Heart left ventricle (tissue), 13 donors: ENCODE measurements at regions not wholly inside any gene's neighbourhood (a gene's known extent, or its start where the extent isn't known, plus 50 kb on each side); places are given as distances from the start of the nearest gene placed in this dataset.

Source experiments
- POLR2A ChIP-seq, 2 donors: fragments of 450-650 bp; IDR thresholded peaks; one replicate each; pipeline ENCODE4 v1.6.1; 2017; ENCODE audit warnings: antibody characterized with exemption in 2 of 2, mild to moderate bottlenecking in 2 of 2, moderate library complexity in 2 of 2
- TF ChIP-seq, protein P1 (sequence below), 12 donors: fragments of 200-600 bp; sonication (generic) in 4 of 12; IDR thresholded peaks; one replicate each; pipeline versions ENCODE4 v1.5.0 to v1.8.0; 2018 to 2022; ENCODE audit warnings: antibody characterized with exemption in 12 of 12, mild to moderate bottlenecking in 5 of 12
- donor health status: ischemic (EF 13 %, LVEDD 7.1; RV severe dilation, severe dysfunction).
- donor health status: DM: no; HTN: yes; CAD: no.
- donor health status: DM: no; HTN: no; CAD: no.
- donor health status: ischemic (EF 25% LVEDD 6.9; RV normal size, moderate dysfunction).
- donor health status: ischemic (EF 25% LVEDD 5.7; RV mildly dilated, moderate dysfunction).
- donor health status: ischemic (EF 35%, LVEDD 5.7; RV mildly dilated, moderate dysfunction).
- donor health status: nonischemic (EF 11% LVEDD 7.7; RV severe dilation, severe dysfunction).
- donor health status: DM: yes; HTN: yes; CAD: no.
- donor health status: PGD.
- donor health status: ischemic (EF 29% LVEDD 5.4; RV normal size, mild dysfunction).
- donor health status: nonischemic (EF 23%, LVEDD 6.1; RV moderate dilation, normal function).

DNA sequence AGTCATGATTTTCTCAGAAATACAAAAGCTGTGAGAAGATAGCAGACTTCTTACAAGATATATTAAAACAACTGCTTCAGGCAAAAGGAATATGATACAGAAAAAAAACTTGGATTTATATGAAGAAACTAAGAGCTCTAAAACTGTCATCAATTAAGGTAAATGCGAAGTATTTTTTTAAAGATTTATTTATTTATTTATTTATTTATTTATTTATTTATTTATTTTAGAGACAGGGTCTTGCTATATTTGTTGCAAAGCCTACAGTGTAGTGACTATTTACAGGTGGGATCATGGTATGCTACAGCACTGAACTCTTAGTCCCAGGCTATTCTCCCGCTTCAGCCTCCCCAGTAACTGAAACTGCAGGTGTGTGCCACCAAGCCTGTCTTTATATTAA is 274.3 kb upstream of the BCHE start:
- TF ChIP-seq POLR2A (IDR thresholded peaks at IDR 0.05) = no peak
- TF ChIP-seq, protein P1, sequence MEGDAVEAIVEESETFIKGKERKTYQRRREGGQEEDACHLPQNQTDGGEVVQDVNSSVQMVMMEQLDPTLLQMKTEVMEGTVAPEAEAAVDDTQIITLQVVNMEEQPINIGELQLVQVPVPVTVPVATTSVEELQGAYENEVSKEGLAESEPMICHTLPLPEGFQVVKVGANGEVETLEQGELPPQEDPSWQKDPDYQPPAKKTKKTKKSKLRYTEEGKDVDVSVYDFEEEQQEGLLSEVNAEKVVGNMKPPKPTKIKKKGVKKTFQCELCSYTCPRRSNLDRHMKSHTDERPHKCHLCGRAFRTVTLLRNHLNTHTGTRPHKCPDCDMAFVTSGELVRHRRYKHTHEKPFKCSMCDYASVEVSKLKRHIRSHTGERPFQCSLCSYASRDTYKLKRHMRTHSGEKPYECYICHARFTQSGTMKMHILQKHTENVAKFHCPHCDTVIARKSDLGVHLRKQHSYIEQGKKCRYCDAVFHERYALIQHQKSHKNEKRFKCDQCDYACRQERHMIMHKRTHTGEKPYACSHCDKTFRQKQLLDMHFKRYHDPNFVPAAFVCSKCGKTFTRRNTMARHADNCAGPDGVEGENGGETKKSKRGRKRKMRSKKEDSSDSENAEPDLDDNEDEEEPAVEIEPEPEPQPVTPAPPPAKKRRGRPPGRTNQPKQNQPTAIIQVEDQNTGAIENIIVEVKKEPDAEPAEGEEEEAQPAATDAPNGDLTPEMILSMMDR (IDR thresholded peaks at IDR 0.05) = no peak
